Muscle layer of duodenum (tissue), 2 donors: ENCODE measurements at regions not wholly inside any gene's neighbourhood (a gene's known extent, or its start where the extent isn't known, plus 50 kb on each side); places are given as distances from the start of the nearest gene placed in this dataset.

Experiments
- H3K27ac ChIP-seq: one replicate; pipeline ENCODE4 v1.7.0; 2013; ENCODE audit warnings: mild to moderate bottlenecking, low read length
- H3K27me3 ChIP-seq: one replicate; pipeline ENCODE4 v1.7.0; 2013; ENCODE audit warnings: low read depth, mild to moderate bottlenecking, control low read depth, low read length
- H3K36me3 ChIP-seq, 2 donors: one replicate each; pipeline ENCODE4 v1.7.0; 2013; ENCODE audit warnings: low read length in 2 of 2, control low read depth in 1 of 2, mild to moderate bottlenecking in 1 of 2; ENCODE audit not compliant: insufficient read depth in 2 of 2, control insufficient read depth in 1 of 2
- H3K4me1 ChIP-seq, 2 donors: one replicate each; pipeline ENCODE4 v1.7.0; 2013; ENCODE audit warnings: low read length in 2 of 2, mild to moderate bottlenecking in 2 of 2, control low read depth in 1 of 2, moderate library complexity in 1 of 2; ENCODE audit not compliant: insufficient read depth in 2 of 2, control insufficient read depth in 1 of 2
- H3K4me3 ChIP-seq, 2 donors: one replicate each; pipeline ENCODE4 v1.7.0; 2013; ENCODE audit warnings: low read length in 2 of 2, low read depth in 1 of 2, mild to moderate bottlenecking in 1 of 2
- H3K9me3 ChIP-seq, 2 donors: one replicate each; pipeline ENCODE4 v1.7.0; 2013; ENCODE audit warnings: low read length in 2 of 2, control low read depth in 1 of 2, mild to moderate bottlenecking in 1 of 2; ENCODE audit not compliant: control insufficient read depth in 1 of 2
- donor health status: healthy.

DNA sequence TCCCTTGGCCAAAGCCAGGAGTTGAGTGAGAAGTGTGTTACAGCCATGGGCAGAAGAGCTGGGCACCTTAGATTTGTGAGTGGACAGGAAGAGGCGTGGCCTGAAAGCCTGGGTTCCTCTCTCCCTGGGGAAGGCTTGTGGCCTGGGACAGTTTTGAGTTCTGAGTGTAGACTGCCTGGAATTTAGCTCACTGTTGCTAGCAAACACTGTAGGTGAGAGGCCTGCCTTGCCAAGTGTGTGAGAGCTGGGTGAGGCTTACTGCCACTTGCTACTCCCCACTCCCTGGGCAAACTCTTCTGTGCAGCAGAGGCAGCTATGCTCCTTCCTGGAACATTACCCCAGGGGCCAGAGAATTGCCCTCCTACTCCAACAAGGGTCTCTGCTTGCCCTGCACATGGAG lies 150.0 kb upstream of the GALNT5 start:
- Histone ChIP-seq H3K27me3 (no peaks in the 10 kb centered on the region), H3K4me1 (no peaks in the 10 kb centered on the region), H3K9me3 (peaks cover 8 to 17% of the 10 kb centered on the region in 2 donors), H3K27ac (no peak overlapping the region), H3K36me3 (no peaks in the 10 kb centered on the region), H3K4me3 (no peak overlapping the region)

DNA sequence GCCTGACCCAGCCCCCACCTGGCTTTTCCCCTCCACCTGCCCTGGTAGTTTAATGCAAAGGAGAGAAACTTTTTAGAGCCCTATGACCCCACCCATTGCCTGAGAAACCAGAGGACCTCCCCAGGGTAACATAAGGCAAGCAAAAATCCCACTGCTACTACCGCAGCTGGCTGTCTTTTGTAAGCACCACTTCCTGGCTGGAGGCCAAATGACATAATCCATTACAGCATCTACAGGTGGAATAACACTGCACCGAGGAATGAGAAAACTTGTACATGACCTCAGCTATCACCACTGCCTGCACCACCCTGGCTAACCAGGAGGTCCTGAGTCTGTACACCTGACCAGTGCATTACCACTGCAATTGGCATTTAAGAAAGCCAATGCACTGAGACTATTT lies 149.6 kb upstream of the GALNT5 start:
- Histone ChIP-seq H3K9me3 (peaks cover 8 to 17% of the 10 kb centered on the region in 2 donors), H3K27ac (no peak overlapping the region), H3K27me3 (no peaks in the 10 kb centered on the region), H3K36me3 (no peaks in the 10 kb centered on the region), H3K4me3 (no peak overlapping the region), H3K4me1 (no peaks in the 10 kb centered on the region)

DNA sequence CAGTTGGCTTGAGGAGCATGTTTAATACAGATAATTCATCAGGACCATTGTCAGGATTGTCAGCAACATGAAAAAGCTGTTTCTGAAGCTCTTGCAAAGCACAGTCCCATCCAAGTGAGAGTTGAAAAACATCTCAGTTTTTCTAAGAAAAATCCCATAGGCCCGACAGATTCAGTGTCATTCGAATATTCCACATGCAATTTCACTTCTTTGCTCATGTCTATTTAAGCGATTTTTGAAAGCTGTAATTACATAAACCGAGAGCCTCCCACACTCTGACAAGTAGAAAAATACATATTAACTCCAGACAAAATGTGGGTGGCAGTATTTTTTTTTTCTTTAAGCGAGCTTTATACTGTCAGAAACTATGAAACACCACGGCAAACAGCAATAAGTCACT lies 134.7 kb upstream of the GALNT5 start:
- H3K27ac ChIP-seq, result no peak overlapping the region
- H3K36me3 ChIP-seq, result no peaks in the 10 kb centered on the region
- H3K4me1 ChIP-seq, result no peaks in the 10 kb centered on the region
- no peak overlapping the region for H3K4me3 ChIP-seq
- no peaks in the 10 kb centered on the region for H3K9me3 ChIP-seq
- H3K27me3 ChIP-seq, result no peaks in the 10 kb centered on the region

DNA sequence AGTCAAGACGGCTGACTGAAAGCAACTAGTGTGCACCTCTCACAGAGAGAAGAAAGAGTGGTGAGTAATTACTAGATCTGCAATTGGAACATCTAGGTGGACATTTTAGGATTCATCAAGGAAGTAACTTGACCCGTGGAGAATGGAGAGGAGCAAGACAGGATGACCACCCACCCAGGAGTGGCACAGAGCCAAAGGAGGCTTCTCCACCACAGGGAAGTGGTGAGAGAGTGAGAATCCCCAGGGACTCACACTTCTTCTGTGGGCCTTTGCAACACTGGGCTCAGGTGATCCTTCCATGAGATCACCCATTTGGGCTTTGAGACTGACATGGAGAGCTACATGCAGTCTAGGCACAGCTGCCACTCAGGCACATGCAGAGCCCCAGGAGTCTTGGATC lies 132.8 kb upstream of the GALNT5 start:
- Histone ChIP-seq H3K27me3 (no peaks in the 10 kb centered on the region), H3K27ac (no peak overlapping the region), H3K4me3 (no peak overlapping the region), H3K9me3 (no peaks in the 10 kb centered on the region), H3K36me3 (no peaks in the 10 kb centered on the region), H3K4me1 (no peaks in the 10 kb centered on the region)

DNA sequence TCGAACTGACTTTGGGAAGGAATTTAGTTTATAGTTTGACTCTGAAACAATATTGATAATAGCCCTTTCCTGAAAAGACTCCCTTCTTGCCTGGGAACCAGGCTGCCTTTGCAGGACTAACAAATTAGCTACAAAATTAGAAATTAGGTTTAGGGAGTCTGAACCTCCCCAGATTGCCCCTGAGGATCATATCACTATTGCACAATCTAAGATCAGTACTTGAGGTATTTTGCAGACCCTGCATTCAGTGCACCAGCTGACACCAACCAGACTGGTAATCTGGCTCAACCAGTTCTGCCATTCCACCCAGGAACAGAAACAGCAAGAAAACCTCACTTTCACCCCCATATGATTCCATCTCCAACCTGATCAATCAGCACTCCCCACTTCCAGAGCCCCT lies 131.8 kb upstream of the GALNT5 start:
- Histone ChIP-seq H3K27ac (no peak overlapping the region), H3K27me3 (no peaks in the 10 kb centered on the region), H3K4me1 (no peaks in the 10 kb centered on the region), H3K9me3 (no peaks in the 10 kb centered on the region), H3K36me3 (no peaks in the 10 kb centered on the region), H3K4me3 (no peak overlapping the region)

DNA sequence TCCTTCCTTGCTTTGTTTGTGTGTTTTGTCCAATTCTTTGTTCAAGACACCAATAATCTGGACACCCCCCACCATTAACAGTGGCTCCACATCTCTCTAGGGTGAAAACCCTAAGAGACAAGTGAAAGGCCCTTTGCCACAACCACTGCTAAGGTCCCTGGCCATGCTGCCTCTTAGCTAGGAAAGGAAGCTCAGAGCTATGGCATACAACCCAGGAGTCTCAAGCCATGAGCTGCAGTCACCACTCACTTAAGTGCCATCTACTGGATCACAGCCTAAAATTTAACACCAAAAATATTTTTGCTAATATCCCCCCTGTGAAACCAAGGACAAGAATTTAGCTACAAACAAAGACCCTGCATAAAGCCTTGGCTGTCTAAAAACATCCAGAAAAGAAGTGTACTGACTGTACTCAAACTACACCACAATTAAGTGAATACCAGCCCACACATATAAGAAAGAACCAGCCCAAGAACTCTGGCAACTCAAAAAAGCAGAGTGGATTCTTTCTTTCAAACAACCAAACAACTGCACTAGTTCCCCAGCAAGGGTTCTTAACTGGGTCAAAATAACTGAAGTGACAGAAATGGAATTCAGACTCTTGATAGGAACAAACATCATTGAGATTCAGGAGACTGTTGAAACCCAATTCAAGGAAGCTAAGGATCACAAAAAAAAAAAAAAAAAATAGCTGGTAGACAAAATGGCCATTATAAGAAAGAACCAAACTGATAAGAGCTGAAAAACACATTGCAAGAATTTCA lies 130.1 kb upstream of the GALNT5 start:
- Histone ChIP-seq H3K4me1 (no peaks in the 10 kb centered on the region), H3K9me3 (no peaks in the 10 kb centered on the region), H3K27ac (no peak overlapping the region), H3K36me3 (no peaks in the 10 kb centered on the region), H3K27me3 (no peaks in the 10 kb centered on the region), H3K4me3 (no peak overlapping the region)

DNA sequence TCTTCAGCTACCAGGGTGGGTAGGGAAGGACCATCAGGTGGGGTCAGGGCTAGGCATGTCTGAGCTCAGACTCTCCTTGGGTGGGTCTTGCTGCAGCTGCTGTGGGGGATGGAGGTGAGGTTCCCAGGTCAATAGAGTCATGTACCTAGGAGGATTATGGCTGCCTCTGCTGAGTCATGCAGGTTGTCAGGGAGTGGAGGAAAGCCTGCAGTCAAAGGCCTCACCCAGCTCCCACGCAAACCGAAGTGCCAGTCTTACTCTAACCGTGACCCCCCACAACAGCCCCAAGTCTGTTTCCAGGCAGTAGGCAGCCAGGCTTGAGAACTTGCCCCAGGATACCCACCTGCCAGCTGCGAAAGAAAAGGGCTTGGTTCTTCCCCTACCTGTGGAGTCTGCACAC lies 113.6 kb upstream of the GALNT5 start:
- Histone ChIP-seq H3K4me1 (no peaks in the 10 kb centered on the region), H3K27ac (no peak overlapping the region), H3K36me3 (no peaks in the 10 kb centered on the region), H3K27me3 (no peaks in the 10 kb centered on the region), H3K9me3 (no peaks in the 10 kb centered on the region), H3K4me3 (no peak overlapping the region)

DNA sequence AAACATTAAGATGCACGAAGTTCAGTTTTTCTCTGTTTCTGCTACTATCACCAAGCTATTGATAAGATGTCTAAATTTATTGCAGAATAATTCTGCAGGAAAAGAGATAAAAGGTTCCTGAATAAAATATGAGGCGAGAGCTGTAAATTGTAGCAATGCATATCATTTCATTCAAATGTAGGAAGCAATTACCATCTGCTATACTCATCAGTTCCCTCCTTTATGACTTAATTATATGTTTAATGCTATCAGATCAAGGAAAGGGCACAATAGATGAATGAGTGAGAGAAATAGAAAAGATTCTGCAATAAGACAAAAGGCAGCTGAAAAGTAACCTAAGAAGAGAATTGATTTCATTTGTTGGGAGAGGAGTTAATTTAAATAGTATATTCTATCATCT lies 108.2 kb upstream of the GALNT5 start:
- H3K27me3 ChIP-seq, result no peaks in the 10 kb centered on the region
- H3K36me3 ChIP-seq, result no peaks in the 10 kb centered on the region
- H3K4me3 ChIP-seq, result no peak overlapping the region
- no peaks in the 10 kb centered on the region for H3K4me1 ChIP-seq
- H3K9me3 ChIP-seq, result no peaks in the 10 kb centered on the region
- H3K27ac ChIP-seq, result no peak overlapping the region

DNA sequence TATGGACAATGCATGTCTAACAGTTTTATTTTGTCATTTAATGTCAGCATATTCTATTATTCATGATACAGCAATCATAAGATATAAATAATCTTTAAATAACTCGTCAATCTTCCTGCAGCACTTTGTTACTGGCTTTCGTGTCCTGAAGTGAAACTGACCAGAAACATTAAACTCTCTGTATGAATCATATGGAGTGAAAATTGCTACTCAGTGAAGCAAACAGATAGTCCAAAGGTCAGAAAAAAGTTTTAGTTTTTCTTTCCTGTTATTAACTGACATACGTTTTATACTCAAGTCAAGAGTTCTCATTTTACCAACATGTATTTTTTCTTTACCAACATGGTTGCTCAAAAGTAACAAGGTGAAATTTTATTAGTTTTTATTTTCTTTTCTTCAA lies 106.8 kb upstream of the GALNT5 start:
- Histone ChIP-seq H3K36me3 (no peaks in the 10 kb centered on the region), H3K27ac (no peak overlapping the region), H3K4me1 (no peaks in the 10 kb centered on the region), H3K9me3 (no peaks in the 10 kb centered on the region), H3K27me3 (no peaks in the 10 kb centered on the region), H3K4me3 (no peak overlapping the region)

DNA sequence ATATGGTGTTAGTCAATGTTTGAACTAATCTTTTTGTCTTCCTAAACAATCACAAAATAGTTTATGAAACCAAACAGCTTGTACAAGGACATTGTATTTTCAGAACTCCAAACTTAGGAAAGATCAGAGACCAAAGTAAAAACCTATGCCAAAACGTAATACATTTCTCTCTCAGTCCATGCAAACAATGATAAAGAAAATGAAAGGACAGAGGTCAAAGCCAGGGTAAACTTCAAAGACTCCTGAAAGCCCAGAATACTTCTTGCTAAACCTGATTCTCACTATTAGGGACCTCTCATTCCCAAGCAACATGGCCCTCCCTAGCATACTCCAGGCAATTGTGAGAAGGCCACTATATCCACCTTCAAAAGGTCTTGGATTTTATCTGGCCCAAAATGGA lies 105.1 kb upstream of the GALNT5 start:
- Histone ChIP-seq H3K9me3 (no peaks in the 10 kb centered on the region), H3K36me3 (no peaks in the 10 kb centered on the region), H3K27ac (no peak overlapping the region), H3K4me3 (no peak overlapping the region), H3K27me3 (no peaks in the 10 kb centered on the region), H3K4me1 (no peaks in the 10 kb centered on the region)

DNA sequence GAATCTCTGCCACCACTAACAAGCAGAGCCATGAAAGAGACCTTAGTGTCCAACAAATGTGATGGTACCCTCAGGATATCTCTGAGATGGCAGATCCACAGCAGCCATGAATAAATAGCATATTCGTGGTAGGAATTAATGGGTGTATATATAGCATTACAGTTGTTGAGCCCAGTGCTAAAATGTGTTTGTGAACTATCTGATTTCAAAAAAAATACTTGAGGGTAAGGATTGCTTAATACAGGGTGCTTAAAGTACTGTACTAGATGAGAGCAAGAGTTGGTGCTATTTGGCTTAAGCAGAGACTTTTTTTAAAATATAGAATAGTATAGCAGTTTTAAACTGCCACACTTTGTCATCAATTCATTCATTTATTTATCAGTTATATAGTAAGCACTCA lies 101.5 kb upstream of the GALNT5 start:
- no peak overlapping the region for H3K27ac ChIP-seq
- H3K27me3 ChIP-seq, result no peaks in the 10 kb centered on the region
- H3K9me3 ChIP-seq, result no peaks in the 10 kb centered on the region
- no peaks in the 10 kb centered on the region for H3K36me3 ChIP-seq
- no peak overlapping the region for H3K4me3 ChIP-seq
- no peaks in the 10 kb centered on the region for H3K4me1 ChIP-seq

DNA sequence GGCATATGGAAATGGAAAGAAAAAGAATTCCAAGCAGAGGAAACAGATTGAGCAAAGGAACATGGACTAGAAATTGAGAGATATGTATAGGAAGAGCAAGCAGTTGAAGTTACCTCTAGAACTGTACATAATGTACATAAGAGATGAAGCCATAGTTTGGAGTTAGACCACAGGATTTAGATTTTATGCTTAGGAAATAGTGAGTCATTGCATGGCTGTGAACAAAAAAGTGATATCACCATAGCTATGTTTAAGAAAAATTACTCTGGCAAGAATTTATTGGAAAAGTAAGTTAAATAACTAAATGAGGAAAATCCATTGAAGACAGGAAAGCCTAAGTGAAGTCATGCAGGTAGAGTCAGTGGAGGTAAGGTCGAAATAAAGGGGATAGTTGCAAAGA lies 99.4 kb upstream of the GALNT5 start:
- Histone ChIP-seq H3K27me3 (no peaks in the 10 kb centered on the region), H3K4me1 (no peaks in the 10 kb centered on the region), H3K36me3 (no peaks in the 10 kb centered on the region), H3K27ac (no peak overlapping the region), H3K4me3 (no peak overlapping the region), H3K9me3 (no peaks in the 10 kb centered on the region)
